ENCODE measurements at regions not wholly inside any gene's neighbourhood (a gene's known extent, or its start where the extent isn't known, plus 50 kb on each side); places are given as distances from the start of the nearest gene placed in this dataset.

DNA sequence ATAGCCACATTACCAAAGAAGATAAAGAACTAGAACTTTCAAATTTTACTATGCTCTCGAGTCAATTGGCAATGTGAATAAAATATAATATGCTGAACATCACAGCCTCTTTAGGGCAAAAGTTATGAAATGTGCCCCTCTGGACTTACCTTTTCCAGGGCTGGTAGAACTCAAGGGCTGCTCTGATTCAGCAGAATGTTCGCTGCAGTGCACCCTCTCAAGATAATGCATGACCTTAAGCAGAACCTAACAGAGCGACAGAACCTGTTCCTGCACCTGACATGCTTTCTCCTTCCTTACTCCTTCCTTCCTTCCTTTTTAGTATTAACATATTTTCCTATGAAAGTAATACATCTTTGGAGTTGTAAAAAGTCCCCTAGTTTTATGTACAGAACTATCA, 65.4 kb upstream of the STXBP5 start:
- TF ChIP-seq, protein P1, sequence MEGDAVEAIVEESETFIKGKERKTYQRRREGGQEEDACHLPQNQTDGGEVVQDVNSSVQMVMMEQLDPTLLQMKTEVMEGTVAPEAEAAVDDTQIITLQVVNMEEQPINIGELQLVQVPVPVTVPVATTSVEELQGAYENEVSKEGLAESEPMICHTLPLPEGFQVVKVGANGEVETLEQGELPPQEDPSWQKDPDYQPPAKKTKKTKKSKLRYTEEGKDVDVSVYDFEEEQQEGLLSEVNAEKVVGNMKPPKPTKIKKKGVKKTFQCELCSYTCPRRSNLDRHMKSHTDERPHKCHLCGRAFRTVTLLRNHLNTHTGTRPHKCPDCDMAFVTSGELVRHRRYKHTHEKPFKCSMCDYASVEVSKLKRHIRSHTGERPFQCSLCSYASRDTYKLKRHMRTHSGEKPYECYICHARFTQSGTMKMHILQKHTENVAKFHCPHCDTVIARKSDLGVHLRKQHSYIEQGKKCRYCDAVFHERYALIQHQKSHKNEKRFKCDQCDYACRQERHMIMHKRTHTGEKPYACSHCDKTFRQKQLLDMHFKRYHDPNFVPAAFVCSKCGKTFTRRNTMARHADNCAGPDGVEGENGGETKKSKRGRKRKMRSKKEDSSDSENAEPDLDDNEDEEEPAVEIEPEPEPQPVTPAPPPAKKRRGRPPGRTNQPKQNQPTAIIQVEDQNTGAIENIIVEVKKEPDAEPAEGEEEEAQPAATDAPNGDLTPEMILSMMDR (IDR thresholded peaks at IDR 0.05; ENCODE audit: insufficient read depth, low read depth, low read length, missing control alignments): no peak
- DNase-seq (ENCODE audit: low read depth): no peak
- no peak overlapping the region for H3K4me3 ChIP-seq (ENCODE audit: low read depth, low read length)

DNA sequence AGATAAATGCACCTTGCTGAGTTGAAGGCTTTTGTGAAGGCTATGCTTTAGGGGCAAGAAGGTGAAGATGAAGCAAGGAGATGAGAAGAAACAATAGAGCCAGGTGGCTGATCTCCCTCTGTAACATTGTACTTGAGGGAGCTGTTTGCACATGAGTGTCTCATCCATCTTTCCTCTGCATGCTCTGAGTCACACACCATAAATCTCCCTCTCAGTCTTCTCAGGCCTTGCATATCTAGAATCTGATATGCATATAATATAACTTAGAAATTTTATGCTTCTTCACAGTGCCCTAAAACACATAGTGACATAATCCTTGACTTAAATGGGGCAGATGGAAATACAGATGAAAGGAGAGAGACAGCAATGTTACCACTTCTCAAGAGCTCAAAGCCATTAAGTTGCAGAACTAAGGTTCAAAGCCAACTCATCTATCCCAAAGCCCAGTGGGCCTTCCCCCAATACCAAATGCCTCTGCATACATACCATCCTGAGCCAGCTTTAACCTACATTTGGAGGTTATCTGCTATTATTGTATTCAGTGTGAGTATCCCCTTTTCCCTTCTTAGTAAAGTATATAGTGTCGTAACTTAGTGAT, 62.4 kb upstream of the STXBP5 start:
- no peak for DNase-seq (ENCODE audit: low read depth)
- H3K4me3 ChIP-seq (ENCODE audit: low read depth, low read length): no peak overlapping the region
- TF ChIP-seq, protein P1 (IDR thresholded peaks at IDR 0.05; ENCODE audit: insufficient read depth, low read depth, low read length, missing control alignments): no peak

DNA sequence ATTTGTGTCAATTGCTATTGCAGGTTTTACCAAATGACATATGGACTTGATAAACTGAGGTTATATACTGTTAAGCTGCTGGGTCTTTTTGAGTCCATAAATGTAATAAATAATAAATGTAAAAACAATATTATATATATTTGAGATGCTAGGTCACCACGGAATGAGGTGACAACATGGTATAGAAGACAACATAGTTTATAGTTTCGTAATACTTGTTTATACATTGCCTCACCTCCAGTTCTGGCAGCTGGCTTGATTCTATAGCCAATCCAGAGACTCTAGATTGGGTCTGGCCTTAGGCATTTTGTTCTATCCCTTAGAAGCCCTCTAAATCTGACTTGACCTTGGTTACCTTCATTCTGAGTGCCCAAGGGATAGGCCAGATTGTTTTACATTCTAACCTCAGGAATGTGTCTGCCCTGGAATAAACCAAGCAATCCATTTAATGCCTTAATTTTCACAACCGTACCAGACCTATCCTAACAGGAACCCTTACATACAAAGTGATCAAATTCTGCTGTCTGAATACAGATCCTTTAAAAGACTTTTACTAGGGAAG, 61.5 kb upstream of the STXBP5 start:
- TF ChIP-seq, protein P1 (IDR thresholded peaks at IDR 0.05; ENCODE audit: insufficient read depth, low read depth, low read length, missing control alignments): no peak
- no peak for DNase-seq (ENCODE audit: low read depth)
- H3K4me3 ChIP-seq (ENCODE audit: low read depth, low read length): no peak overlapping the region

DNA sequence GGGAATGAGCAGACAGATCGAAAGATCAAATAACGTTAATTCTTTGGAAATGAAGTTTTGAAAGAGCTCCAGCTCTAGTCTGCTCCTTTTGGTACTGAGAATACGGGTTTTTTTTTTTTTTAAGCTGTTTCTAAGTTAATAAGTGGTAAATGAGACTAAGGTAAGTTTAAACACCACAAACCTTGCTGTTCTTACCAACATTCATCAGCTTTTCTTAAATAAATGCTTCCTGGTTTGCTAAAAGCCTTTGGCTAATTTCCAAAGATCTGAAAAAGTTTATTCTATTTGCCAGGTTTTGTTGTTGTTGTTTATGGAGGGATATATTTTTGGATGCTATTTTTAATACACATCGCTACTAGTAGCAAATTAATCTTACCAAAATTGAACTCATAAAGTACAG, 55.1 kb upstream of the STXBP5 start:
- TF ChIP-seq, protein P1 (IDR thresholded peaks at IDR 0.05; ENCODE audit: insufficient read depth, low read depth, low read length, missing control alignments): no peak
- H3K4me3 ChIP-seq (ENCODE audit: low read depth, low read length): no peak overlapping the region
- no peak for DNase-seq (ENCODE audit: low read depth)

DNA sequence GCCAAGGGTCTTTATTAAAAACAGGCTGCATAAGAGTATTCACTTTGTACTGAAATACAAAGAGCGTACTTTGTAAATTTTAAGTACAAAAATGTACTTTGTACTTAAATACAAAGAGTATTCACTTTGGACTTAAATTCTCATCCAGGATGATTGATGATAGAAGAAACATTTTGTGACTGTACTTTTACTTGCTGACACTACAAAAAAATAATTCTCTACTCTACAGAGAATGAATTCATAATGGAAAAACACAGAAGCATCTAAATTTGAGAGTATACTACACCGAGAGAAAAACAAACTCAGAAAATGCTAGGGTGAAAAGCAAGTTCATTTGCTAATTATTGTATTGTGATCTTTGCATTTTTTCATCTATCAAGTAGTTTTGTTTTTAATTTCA, 54.4 kb upstream of the STXBP5 start:
- no peak for DNase-seq (ENCODE audit: low read depth)
- H3K4me3 ChIP-seq (ENCODE audit: low read depth, low read length): no peak overlapping the region
- TF ChIP-seq, protein P1 (IDR thresholded peaks at IDR 0.05; ENCODE audit: insufficient read depth, low read depth, low read length, missing control alignments): no peak

DNA sequence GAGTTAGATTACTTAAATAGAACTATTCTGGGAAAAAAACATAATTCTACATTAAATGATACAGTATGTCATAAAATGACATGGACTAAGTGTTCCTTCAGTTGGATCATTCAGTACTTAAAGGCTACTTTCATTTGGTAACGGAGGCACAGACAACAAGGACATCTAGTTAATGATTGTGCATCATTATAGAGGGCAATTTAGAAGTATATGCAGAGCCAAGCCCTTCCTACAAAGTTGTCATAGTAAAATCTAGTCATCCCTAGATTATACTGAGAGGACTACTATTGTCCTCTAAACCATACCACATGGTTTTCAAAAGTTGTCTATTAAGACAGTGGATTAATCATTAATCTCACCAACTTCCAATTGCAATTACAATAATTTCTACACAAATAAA, 53.9 kb upstream of the STXBP5 start:
- TF ChIP-seq, protein P1 (IDR thresholded peaks at IDR 0.05; ENCODE audit: insufficient read depth, low read depth, low read length, missing control alignments): no peak
- no peak overlapping the region for H3K4me3 ChIP-seq (ENCODE audit: low read depth, low read length)
- DNase-seq (ENCODE audit: low read depth): no peak

Measured in GM12865 (cell line).